GM12872 (cell line): ENCODE measurements at regions not wholly inside any gene's neighbourhood (a gene's known extent, or its start where the extent isn't known, plus 50 kb on each side); places are given as distances from the start of the nearest gene placed in this dataset.

ENCODE experiments used
- TF ChIP-seq, protein P1 (sequence below): IDR thresholded peaks from 3 replicates; pipeline ENCODE4 v1.5.1; 2011; ENCODE audit warnings: low read depth, mild to moderate bottlenecking, low read length, moderate library complexity; ENCODE audit not compliant: insufficient read depth

DNA sequence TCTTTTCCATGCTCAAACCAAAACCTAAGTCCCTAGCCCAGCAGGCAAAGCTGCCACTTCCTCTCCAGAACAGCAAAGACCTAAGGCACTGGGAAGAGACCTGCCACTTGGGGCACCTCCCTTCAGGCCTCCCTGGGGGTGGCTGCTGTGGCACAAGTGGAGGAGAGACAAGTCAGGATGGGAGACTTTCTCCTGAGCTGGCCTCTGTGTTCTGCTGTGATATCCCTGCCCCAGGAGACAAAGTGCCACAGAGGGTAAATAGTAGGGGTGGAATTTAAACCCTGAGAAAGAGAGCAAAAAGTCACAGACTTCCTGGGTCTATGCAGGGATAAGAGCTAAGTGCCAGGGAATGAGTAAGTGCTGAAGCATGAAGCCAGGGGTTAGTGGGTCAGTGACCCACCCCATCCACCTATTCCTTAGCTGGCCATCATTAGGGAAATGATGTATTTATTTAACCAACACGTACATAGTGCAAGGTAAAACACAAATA, 84.2 kb downstream of the MRPL14 start:
- TF ChIP-seq, protein P1, sequence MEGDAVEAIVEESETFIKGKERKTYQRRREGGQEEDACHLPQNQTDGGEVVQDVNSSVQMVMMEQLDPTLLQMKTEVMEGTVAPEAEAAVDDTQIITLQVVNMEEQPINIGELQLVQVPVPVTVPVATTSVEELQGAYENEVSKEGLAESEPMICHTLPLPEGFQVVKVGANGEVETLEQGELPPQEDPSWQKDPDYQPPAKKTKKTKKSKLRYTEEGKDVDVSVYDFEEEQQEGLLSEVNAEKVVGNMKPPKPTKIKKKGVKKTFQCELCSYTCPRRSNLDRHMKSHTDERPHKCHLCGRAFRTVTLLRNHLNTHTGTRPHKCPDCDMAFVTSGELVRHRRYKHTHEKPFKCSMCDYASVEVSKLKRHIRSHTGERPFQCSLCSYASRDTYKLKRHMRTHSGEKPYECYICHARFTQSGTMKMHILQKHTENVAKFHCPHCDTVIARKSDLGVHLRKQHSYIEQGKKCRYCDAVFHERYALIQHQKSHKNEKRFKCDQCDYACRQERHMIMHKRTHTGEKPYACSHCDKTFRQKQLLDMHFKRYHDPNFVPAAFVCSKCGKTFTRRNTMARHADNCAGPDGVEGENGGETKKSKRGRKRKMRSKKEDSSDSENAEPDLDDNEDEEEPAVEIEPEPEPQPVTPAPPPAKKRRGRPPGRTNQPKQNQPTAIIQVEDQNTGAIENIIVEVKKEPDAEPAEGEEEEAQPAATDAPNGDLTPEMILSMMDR, result no peak

DNA sequence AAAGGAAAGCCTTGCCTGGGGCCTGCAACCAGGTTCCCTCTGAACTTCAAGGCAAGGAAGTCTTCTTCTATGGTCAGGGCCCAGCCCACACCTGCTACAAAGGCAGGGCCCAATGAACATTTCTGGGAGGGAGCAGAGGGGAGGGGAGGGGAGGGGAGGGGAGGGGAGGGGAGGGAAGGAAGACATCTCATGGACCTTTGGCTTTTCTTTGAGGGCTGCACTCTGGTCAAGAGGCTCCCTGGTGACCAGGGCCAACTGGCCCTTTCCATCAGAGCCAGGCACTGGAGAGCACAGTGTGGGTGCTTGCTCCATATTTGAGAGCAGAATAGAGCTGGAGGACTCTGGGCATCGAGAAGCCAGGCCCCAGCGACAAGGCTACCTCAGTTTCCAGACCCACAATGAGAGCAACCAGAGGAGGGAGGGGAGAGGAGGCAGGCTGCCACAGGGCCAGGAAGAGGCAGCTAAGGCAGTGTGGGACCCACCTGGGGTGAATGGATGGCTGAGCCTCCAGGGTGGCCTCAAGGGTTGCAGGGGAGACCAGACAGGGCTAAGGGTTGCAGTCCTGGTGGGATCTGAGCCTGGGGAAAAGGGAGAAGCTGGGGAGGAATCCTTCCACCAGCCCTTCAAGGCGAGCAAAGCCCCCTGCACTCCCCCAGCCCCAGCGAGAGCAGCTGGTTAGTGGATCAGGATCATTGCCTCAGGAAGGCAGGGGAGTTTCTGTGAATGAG, 84.8 kb downstream of the MRPL14 start:
- TF ChIP-seq, protein P1, result no peak

DNA sequence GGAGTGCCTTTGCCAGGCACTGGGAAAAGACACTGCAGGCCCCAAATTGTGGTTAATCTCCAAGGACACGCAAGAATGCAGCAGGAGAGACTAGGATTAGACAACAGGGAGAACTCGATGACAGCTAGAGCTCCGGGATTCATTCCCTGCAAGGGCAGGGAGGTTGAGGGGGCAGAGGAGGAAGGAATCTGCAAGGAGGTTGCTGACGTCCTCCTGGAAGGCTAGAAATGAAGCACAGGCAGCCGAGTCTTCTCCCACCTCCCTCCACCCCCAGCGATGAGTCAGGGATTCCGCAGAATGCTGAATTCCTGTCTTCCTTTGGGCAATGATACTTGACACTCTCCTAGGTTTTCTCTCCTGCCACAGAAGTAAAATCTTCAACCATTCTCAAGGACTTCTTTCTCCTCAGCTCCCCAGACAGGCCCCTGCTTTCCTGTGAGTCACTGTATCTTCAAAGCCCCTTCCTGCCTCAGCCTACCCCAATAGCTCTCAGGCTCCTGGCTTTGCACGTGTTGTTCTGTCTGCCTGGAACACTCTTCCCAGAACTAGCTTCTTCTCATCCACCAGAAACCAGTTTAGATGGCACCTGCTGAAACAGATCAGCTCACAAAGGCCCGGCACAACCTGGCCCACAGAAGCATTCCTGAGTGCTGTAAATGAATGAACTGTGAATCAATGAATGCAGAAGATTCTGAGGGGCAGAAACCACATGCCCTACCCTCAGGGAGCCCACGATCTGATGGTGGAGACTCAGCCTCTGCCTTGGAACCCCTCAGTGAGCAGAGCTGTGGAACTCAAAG, 85.6 kb downstream of the MRPL14 start:
- TF ChIP-seq, protein P1, result no peak

DNA sequence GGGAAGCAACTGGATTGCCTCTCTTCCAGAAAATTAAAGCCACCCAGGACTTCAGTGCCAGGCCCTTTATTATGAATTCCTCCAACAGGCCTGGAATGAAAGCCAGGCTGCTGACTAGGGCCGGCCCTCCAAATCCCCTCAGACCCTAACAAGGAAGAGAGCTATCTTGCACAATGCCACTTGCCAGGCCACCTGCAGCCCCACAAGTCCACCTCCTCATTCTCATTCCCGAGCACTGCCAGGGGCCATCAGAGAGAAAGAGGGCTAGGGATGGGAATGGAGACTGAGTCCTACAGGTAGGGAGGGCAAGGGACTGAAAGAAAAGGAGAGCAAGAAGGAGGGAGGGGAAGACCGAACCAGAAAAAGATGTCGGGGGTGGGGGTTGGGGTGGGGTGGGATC, 86.5 kb downstream of the MRPL14 start:
- TF ChIP-seq, protein P1, result no peak

DNA sequence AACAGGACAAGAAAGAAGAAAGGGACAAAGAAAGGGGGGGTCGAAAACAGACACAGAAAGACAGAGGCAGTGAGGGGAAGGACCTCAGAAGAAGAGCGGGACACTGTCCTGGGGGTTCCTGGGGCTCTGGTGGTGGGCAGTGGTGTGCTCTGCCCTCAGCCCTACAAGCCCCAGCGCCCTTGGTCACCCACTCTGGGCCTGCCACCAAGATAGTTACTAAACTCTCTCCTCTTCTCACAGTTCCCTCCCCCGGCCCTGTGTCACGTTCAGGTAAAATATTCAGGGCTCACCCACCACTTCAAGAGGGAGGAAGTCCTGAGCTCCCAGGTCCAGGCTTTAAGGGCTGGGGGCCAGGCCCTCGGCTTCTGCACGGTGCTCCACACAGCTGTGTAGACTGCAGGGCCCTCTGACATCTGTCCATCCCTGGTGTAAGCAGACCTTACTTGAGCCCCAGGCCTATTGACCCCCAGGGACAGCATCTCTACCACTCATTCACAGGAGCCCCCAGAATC, 87.4 kb downstream of the MRPL14 start:
- TF ChIP-seq, protein P1, result no peak

DNA sequence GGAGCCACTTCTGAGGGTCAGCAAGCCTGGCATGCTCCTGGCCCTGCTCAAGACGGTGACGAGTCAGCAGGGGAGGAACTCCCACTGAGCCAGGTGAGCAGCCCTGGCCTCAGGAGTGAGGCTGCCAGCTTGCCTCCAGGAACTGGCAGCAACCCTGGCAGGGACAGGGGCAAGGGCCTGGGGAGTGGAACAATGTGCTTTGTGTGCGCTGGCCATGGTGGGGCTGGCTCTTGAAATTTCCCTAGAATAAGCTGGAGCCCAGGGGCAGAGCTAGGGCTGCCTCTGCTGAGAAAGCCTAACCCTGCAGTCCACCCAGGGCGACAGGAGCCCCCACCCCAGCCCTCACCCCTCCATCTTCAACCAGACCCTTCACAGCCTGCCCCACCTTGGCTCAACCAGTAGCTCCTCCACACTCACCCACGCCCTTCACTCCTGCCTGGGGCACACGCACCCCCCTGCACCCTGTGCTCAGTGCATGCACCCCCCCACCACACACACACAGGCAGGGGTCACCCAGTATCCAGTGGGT, 88.0 kb downstream of the MRPL14 start:
- TF ChIP-seq, protein P1, result no peak

DNA sequence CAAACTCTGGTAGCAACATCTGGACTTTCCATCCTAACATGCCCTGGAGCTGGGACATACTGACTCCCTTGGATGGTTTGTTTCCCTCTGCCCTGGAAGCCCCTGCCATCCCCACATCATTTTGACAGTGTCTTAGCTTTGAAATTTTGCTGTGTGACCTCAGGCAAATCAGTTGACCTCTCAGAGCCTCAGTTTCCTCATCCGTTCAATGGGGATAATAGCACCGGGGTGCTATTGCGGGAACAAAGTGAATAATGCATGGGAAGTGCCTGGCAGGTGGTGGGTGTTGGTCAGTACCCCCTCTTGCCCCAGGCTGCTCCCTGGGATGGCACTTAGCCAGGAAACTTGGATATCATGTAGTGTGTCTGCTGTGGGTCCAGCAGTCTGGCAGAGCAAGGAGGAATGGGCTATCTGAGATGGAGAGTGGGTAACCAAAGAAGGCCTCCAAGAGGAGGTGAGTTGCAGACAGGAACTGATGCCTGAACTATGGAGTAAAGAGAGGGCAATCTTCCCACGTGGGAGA, 88.6 kb downstream of the MRPL14 start:
- TF ChIP-seq, protein P1, result no peak
